ENCODE measurements at regions not wholly inside any gene's neighbourhood (a gene's known extent, or its start where the extent isn't known, plus 50 kb on each side); places are given as distances from the start of the nearest gene placed in this dataset.

GRCh38 chr1:195085196-195085595 lies 1523.0 kb downstream of the KCNT2 start:
- no peak for TF ChIP-seq CTCF (IDR thresholded peaks at IDR 0.05; ENCODE audit: low read depth, low read length)
- no peaks in the 10 kb centered on the region for H3K27me3 ChIP-seq
- no peaks in the 10 kb centered on the region for H3K9me3 ChIP-seq
- H3K4me3 ChIP-seq (ENCODE audit: low read depth, low read length), result no peak overlapping the region
- DNase-seq, result no peak
- H3K4me1 ChIP-seq, result no peaks in the 10 kb centered on the region
- H3K36me3 ChIP-seq, result no peaks in the 10 kb centered on the region

- Histone ChIP-seq H3K36me3 (no peaks in the 10 kb centered on the region), H3K4me3 (ENCODE audit: low read depth, low read length) (no peak overlapping the region), H3K4me1 (no peaks in the 10 kb centered on the region), H3K9me3 (no peaks in the 10 kb centered on the region), H3K27me3 (no peaks in the 10 kb centered on the region)
- DNase-seq, result no peak
- no peak for TF ChIP-seq CTCF (IDR thresholded peaks at IDR 0.05; ENCODE audit: low read depth, low read length)
Measured at GRCh38 chr1:195082183-195082582, 1526.1 kb downstream of the KCNT2 start.

- Histone ChIP-seq H3K4me3 (ENCODE audit: low read depth, low read length) (no peak overlapping the region), H3K36me3 (no peaks in the 10 kb centered on the region), H3K9me3 (no peaks in the 10 kb centered on the region), H3K27me3 (no peaks in the 10 kb centered on the region), H3K4me1 (no peaks in the 10 kb centered on the region)
- DNase-seq, result no peak
- no peak for TF ChIP-seq CTCF (IDR thresholded peaks at IDR 0.05; ENCODE audit: low read depth, low read length)
Measured at GRCh38 chr1:195076682-195077081, 1531.6 kb downstream of the KCNT2 start.

- H3K4me3 ChIP-seq (ENCODE audit: low read depth, low read length), result no peak overlapping the region
- no peak for TF ChIP-seq CTCF (IDR thresholded peaks at IDR 0.05; ENCODE audit: low read depth, low read length)
- no peaks in the 10 kb centered on the region for H3K9me3 ChIP-seq
- no peaks in the 10 kb centered on the region for H3K27me3 ChIP-seq
- H3K36me3 ChIP-seq, result no peaks in the 10 kb centered on the region
- no peak for DNase-seq
- no peaks in the 10 kb centered on the region for H3K4me1 ChIP-seq
Measured at GRCh38 chr1:195075973-195076372, 1532.3 kb downstream of the KCNT2 start.

- Histone ChIP-seq H3K27me3 (no peaks in the 10 kb centered on the region), H3K4me3 (ENCODE audit: low read depth, low read length) (no peak overlapping the region), H3K4me1 (no peaks in the 10 kb centered on the region), H3K36me3 (no peaks in the 10 kb centered on the region), H3K9me3 (no peaks in the 10 kb centered on the region)
- no peak for TF ChIP-seq CTCF (IDR thresholded peaks at IDR 0.05; ENCODE audit: low read depth, low read length)
- DNase-seq, result no peak
Measured at GRCh38 chr1:195071461-195071860, 1536.8 kb downstream of the KCNT2 start.

GRCh38 chr1:195065437-195065836 lies 1542.8 kb downstream of the KCNT2 start:
- H3K36me3 ChIP-seq, result no peaks in the 10 kb centered on the region
- no peaks in the 10 kb centered on the region for H3K4me1 ChIP-seq
- no peaks in the 10 kb centered on the region for H3K27me3 ChIP-seq
- no peak for TF ChIP-seq CTCF (IDR thresholded peaks at IDR 0.05; ENCODE audit: low read depth, low read length)
- DNase-seq, result no peak
- H3K9me3 ChIP-seq, result no peaks in the 10 kb centered on the region
- no peak overlapping the region for H3K4me3 ChIP-seq (ENCODE audit: low read depth, low read length)
